A549 (cell line): ENCODE measurements at regions not wholly inside any gene's neighbourhood (a gene's known extent, or its start where the extent isn't known, plus 50 kb on each side); places are given as distances from the start of the nearest gene placed in this dataset.
"Not testable (repeated sequence)": the region's sequence is repeated elsewhere in the genome, so short reads cannot be mapped to it uniquely, and the experiment has no call there.

Experiments
- CTCF ChIP-seq: fragments of >200 bp; sonication (Bioruptor Twin); formaldehyde crosslinking; IDR thresholded peaks from 3 replicates; pipeline ENCODE4 v1.5.1; 2016
- RNF2 ChIP-seq: fragments of 200-600 bp; sonication (generic); IDR thresholded peaks from 2 replicates; pipeline ENCODE4 v1.6.1; 2016; ENCODE audit warnings: low read depth, mild to moderate bottlenecking, antibody characterized with exemption, moderate library complexity, borderline replicate concordance
- ZFP36 ChIP-seq: fragments of 450-650 bp; IDR thresholded peaks from 2 replicates; pipeline ENCODE4 v1.6.1; 2014; ENCODE audit warnings: borderline replicate concordance; ENCODE audit not compliant: partially characterized antibody

- TF ChIP-seq ZFP36, CTCF, RNF2: not testable (repeated sequence)
Measured at GRCh38 chr12:63427029-63427428, 241.3 kb downstream of the DPY19L2 start.
